ENCODE measurements at regions not wholly inside any gene's neighbourhood (a gene's known extent, or its start where the extent isn't known, plus 50 kb on each side); places are given as distances from the start of the nearest gene placed in this dataset.

DNA sequence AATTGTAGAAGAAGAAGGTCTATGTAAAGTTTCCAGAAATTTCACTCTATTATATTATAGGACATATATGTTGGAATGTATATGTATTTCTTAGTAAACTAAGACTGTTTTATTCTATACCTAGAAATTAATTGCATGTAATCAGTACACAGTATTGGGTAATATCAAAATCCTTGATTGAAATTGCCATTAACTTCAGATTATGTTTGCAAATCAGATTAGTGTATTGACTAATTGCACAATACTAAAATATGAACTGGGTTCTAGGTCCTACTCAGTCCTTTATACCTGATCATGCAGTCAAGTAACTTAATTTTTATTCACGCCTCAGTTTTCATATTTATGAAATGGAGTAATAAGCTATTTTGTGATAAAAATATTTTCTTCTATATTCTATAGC lies 950.3 kb upstream of the ADGRL3 start:
- TF ChIP-seq, protein P1, sequence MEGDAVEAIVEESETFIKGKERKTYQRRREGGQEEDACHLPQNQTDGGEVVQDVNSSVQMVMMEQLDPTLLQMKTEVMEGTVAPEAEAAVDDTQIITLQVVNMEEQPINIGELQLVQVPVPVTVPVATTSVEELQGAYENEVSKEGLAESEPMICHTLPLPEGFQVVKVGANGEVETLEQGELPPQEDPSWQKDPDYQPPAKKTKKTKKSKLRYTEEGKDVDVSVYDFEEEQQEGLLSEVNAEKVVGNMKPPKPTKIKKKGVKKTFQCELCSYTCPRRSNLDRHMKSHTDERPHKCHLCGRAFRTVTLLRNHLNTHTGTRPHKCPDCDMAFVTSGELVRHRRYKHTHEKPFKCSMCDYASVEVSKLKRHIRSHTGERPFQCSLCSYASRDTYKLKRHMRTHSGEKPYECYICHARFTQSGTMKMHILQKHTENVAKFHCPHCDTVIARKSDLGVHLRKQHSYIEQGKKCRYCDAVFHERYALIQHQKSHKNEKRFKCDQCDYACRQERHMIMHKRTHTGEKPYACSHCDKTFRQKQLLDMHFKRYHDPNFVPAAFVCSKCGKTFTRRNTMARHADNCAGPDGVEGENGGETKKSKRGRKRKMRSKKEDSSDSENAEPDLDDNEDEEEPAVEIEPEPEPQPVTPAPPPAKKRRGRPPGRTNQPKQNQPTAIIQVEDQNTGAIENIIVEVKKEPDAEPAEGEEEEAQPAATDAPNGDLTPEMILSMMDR (conservative IDR thresholded peaks at IDR 0.05): no peak
- H3K27ac ChIP-seq: no peak overlapping the region

DNA sequence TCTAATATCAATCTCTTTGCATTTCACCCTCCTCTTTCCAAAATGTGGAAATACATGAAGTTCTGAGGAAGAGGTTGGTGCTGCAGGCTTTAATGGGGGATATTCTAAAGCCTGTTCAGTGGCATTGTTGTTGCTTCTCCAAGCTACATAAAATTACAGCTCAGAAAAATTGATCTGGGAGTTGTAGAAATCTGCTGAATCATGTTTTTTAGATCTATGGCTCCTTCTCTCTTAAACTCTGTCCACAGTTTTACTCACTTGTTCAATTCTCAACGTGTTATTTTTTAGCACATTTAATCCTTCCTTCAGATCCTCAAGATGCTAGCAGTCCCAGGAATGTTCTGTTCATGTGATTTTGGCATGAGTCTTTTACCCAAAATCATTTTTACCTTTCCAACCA lies 949.5 kb upstream of the ADGRL3 start:
- H3K27ac ChIP-seq: no peak overlapping the region
- TF ChIP-seq, protein P1 (conservative IDR thresholded peaks at IDR 0.05): no peak

DNA sequence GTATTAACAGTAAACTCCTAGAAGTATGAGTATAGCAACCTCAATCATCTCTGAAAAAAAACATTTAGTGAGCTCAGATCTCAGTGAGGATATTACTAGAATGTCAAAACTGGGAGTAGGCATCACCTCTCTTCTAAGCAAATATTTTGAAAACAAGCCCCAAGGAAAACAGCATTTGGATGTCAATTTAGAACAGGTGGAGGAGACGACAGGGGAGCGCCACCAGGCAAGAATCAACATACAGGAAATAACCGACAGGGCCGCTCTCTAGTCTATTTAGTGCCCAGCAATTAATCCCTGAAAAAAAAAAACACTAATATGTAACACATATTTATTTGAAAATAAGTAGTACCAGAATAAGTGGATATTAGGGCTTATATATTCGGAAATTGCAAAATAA lies 940.3 kb upstream of the ADGRL3 start:
- TF ChIP-seq, protein P1 (conservative IDR thresholded peaks at IDR 0.05): no peak
- no peak overlapping the region for H3K27ac ChIP-seq

DNA sequence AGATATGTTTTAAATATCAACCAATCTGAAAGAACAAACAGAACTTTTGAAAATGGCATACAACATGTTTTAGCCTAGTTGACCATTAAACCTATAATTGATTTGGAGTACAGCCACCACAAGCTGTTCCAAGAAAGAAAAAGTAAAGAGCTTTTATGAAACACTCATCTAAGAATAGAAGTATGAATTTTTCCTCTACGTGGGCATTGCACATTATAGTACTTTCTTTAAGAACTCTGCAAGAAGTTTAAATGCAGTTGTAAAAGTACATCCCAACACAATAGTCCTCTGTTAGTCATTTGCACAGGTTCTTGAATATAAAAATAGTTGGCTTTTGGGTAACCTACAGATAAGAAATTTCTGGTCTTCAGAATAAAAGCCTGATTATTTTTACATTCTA lies 933.6 kb upstream of the ADGRL3 start:
- H3K27ac ChIP-seq: no peak overlapping the region
- TF ChIP-seq, protein P1 (conservative IDR thresholded peaks at IDR 0.05): no peak

DNA sequence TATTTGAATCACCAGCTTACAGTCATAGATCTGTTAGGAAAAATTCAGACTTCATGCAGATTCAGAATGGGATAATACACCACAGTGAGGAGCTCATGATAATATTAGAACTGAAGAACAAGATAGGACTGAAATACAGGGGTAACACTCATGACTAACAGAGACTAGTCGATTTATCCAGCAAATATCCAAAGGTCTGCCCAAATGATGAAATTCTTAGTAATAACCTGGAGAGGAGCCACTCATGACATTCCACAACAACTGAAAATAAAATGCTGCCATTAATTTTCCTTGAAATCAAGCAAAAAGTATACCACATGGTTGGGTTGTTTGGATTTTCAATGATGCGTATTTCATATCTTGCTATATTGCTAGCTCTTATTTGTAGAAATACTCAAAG lies 903.7 kb upstream of the ADGRL3 start:
- no peak overlapping the region for H3K27ac ChIP-seq
- TF ChIP-seq, protein P1 (conservative IDR thresholded peaks at IDR 0.05): no peak

DNA sequence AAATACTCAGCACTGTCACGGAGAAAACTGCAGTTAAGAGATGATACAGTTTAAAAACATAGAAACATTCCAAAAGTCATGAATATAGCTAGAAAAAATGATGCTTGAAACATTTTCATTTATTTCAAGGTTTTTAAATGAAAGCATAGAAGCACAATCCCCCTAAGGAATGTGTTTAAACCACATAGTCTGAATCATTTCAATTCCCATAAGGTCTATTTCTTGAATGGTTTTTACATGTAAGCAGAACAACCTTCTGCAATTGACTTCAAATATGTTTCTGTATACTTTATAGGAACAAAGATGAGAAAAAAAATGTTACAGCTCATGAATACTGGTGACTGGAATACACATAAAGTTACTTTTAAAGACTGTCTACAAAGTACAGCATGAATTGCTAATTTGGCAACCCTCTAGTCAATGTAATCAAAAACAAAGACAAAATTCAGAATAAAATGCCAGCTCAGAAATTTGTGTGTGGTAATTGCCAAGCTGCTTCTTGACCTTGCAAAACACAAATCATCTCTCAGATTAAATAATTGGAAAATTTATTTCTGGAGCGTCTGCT lies 886.4 kb upstream of the ADGRL3 start:
- H3K27ac ChIP-seq: 0 out of 2 replicates have a peak overlapping the region, but pooled peaks have one; percentile 8
- TF ChIP-seq, protein P1 (conservative IDR thresholded peaks at IDR 0.05): no peak

DNA sequence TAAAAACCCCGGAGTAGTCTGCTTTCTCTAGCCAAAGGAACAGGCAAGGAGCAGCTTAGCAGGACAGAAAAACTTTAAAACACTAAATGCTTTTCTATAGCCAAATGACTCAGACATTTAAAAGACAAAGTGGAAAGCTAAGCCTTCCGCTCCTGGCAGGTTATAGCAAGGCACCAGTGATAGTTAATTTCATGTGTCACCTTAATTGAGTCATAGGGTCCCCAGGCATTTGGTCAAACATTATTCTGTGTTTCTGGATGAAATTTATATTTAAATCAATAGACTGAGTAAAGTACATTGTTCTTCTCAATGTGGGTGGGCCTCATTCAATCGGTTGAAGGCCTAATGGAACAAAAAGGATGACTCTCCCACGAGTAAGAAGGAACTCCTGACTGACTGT lies 885.7 kb upstream of the ADGRL3 start:
- TF ChIP-seq, protein P1 (conservative IDR thresholded peaks at IDR 0.05): no peak
- no peak overlapping the region for H3K27ac ChIP-seq
